ENCODE measurements at regions not wholly inside any gene's neighbourhood (a gene's known extent, or its start where the extent isn't known, plus 50 kb on each side); places are given as distances from the start of the nearest gene placed in this dataset.

GRCh38 chr12:47534695-47535094 lies 171.1 kb downstream of the RPAP3 start:
- TF ChIP-seq CTCF (IDR thresholded peaks at IDR 0.05 in 4 of 5, conservative IDR thresholded peaks at IDR 0.05 in 1 of 5) (no peak), POLR2A (IDR thresholded peaks at IDR 0.05) (no peak)

Data from gastrocnemius medialis (tissue), 4 donors.